ENCODE measurements at regions not wholly inside any gene's neighbourhood (a gene's known extent, or its start where the extent isn't known, plus 50 kb on each side); places are given as distances from the start of the nearest gene placed in this dataset.
A peak's percentile ranks its signal among the peaks of the same experiment; 100 is the strongest.

GRCh38 chr2:193808877-193809276 is 1614.1 kb upstream of the TMEFF2 start:
- H3K27me3 Mint-ChIP-seq (ENCODE audit: low read depth): no peaks in the 10 kb centered on the region
- TF ChIP-seq, protein P1, sequence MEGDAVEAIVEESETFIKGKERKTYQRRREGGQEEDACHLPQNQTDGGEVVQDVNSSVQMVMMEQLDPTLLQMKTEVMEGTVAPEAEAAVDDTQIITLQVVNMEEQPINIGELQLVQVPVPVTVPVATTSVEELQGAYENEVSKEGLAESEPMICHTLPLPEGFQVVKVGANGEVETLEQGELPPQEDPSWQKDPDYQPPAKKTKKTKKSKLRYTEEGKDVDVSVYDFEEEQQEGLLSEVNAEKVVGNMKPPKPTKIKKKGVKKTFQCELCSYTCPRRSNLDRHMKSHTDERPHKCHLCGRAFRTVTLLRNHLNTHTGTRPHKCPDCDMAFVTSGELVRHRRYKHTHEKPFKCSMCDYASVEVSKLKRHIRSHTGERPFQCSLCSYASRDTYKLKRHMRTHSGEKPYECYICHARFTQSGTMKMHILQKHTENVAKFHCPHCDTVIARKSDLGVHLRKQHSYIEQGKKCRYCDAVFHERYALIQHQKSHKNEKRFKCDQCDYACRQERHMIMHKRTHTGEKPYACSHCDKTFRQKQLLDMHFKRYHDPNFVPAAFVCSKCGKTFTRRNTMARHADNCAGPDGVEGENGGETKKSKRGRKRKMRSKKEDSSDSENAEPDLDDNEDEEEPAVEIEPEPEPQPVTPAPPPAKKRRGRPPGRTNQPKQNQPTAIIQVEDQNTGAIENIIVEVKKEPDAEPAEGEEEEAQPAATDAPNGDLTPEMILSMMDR (IDR thresholded peaks at IDR 0.05; ENCODE audit: unreplicated experiment in 3 of 3): no peak
- H3K36me3 Mint-ChIP-seq (ENCODE audit: low read depth): no peaks in the 10 kb centered on the region
- H3K4me1 Mint-ChIP-seq: no peaks in the 10 kb centered on the region
- no peak overlapping the region for H3K27ac Mint-ChIP-seq
- H3K4me3 Mint-ChIP-seq: no peak overlapping the region
- H3K9me3 Mint-ChIP-seq: no peaks in the 10 kb centered on the region

DNA sequence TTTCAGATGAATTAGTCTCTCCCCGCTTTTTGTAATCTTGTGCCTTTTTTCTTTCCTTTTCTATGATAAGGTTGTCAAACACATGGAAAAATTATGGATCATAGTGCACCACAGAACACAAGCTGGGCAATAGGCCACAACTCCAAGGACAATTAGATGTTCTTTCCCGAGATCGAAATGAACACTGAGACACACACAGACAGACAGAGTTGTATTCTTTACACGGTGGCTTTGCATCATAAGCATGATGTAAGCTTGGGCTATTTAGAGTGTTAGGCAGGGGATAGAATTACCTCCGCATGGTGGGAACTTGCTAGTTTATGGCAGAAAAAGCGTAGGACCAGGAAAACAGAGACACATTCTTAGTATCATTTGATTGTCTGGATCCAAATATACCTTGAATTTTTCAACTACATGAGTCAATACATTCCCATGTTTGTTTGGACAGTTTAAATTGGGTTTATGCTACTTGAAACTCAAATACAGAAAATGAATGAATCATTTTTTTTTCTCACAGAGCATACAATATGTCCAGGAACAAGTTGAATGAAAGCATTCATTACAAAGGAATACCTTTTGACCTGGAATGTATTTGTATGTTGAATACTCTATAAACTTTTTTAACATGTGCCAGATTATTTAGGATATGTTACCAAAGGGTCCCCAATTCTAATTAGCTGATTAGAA is 1611.5 kb upstream of the TMEFF2 start:
- Mint-ChIP-seq H3K27ac (no peak overlapping the region), H3K27me3 (ENCODE audit: low read depth) (no peaks in the 10 kb centered on the region), H3K36me3 (ENCODE audit: low read depth) (no peaks in the 10 kb centered on the region), H3K4me3 (no peak overlapping the region), H3K4me1 (no peaks in the 10 kb centered on the region), H3K9me3 (no peaks in the 10 kb centered on the region)
- TF ChIP-seq, protein P1 (IDR thresholded peaks at IDR 0.05; ENCODE audit: unreplicated experiment in 3 of 3): no peak

GRCh38 chr2:193796847-193797246 is 1602.1 kb upstream of the TMEFF2 start:
- Mint-ChIP-seq H3K27me3 (ENCODE audit: low read depth) (no peaks in the 10 kb centered on the region), H3K4me3 (no peak overlapping the region), H3K9me3 (no peaks in the 10 kb centered on the region), H3K36me3 (ENCODE audit: low read depth) (no peaks in the 10 kb centered on the region), H3K27ac (peak overlapping the region in 1 of 3 experiments; percentile 73), H3K4me1 (no peaks in the 10 kb centered on the region)
- TF ChIP-seq, protein P1 (IDR thresholded peaks at IDR 0.05; ENCODE audit: unreplicated experiment in 3 of 3): no peak

DNA sequence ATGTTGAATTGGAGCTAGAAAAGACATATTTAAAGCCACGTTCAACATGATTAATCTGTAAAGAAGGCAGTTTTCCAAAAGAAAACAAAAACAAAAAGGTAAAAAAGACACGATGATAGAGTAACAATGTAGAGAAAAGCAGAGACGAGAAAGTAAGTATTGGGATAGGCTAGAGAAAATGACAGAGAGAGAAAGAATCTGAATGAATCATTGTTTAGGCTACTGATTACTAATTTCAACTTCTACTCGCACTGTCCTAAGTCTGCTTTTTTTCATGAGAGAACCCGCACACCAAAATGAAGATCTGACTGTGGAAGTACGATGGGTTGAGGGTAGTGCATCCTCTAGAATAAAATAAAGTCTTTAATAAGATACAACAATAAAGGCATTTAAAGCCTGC is 1599.2 kb upstream of the TMEFF2 start:
- H3K36me3 Mint-ChIP-seq (ENCODE audit: low read depth): no peaks in the 10 kb centered on the region
- H3K27me3 Mint-ChIP-seq (ENCODE audit: low read depth): no peaks in the 10 kb centered on the region
- no peaks in the 10 kb centered on the region for H3K9me3 Mint-ChIP-seq
- H3K4me3 Mint-ChIP-seq: no peak overlapping the region
- no peak overlapping the region for H3K27ac Mint-ChIP-seq
- H3K4me1 Mint-ChIP-seq: no peaks in the 10 kb centered on the region
- TF ChIP-seq, protein P1 (IDR thresholded peaks at IDR 0.05; ENCODE audit: unreplicated experiment in 3 of 3): no peak

DNA sequence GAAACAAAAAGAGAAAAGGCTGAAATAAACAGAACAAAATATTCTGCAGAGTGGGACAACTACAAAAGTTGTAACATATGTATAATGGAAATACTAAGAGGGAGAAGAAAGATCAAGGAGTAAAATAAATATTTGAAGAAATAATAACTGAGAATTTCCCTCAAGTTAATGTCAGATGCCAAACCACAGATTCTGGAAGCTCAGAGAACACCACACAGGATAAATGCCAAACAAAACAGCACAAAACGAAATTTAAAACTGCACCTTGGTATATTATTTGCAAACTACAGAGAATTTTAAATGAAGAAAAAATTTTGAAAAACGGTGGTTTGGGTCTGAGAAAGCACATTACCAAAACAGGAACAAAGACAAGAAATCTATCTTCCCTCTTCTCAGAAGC is 1588.9 kb upstream of the TMEFF2 start:
- TF ChIP-seq, protein P1 (IDR thresholded peaks at IDR 0.05; ENCODE audit: unreplicated experiment in 3 of 3): no peak
- Mint-ChIP-seq H3K36me3 (ENCODE audit: low read depth) (no peaks in the 10 kb centered on the region), H3K4me1 (no peaks in the 10 kb centered on the region), H3K9me3 (no peaks in the 10 kb centered on the region), H3K4me3 (no peak overlapping the region), H3K27ac (no peak overlapping the region), H3K27me3 (ENCODE audit: low read depth) (no peaks in the 10 kb centered on the region)

- Mint-ChIP-seq H3K27me3 (ENCODE audit: low read depth) (no peaks in the 10 kb centered on the region), H3K27ac (no peak overlapping the region)
Observed at GRCh38 chr2:193778293-193778692, 1583.6 kb upstream of the TMEFF2 start.

More at GRCh38 chr2:193778293-193778692, 1583.6 kb upstream of the TMEFF2 start:
- Mint-ChIP-seq H3K36me3 (ENCODE audit: low read depth) (no peaks in the 10 kb centered on the region), H3K4me3 (no peak overlapping the region), H3K4me1 (no peaks in the 10 kb centered on the region), H3K9me3 (no peaks in the 10 kb centered on the region)
- TF ChIP-seq, protein P1 (IDR thresholded peaks at IDR 0.05; ENCODE audit: unreplicated experiment in 3 of 3): no peak
